ENCODE measurements at regions not wholly inside any gene's neighbourhood (a gene's known extent, or its start where the extent isn't known, plus 50 kb on each side); places are given as distances from the start of the nearest gene placed in this dataset.

GRCh38 chr9:23343226-23343625, 482.8 kb downstream of the ELAVL2 start:
- Mint-ChIP-seq H3K4me1 (no peaks in the 10 kb centered on the region), H3K9me3 (peaks cover 6% of the 10 kb centered on the region), H3K27me3 (ENCODE audit: low read depth) (no peaks in the 10 kb centered on the region), H3K36me3 (ENCODE audit: low read depth) (no peaks in the 10 kb centered on the region), H3K27ac (ENCODE audit: unreplicated experiment) (no peak overlapping the region), H3K4me3 (no peak overlapping the region)
- TF ChIP-seq CTCF (conservative IDR thresholded peaks at IDR 0.05): no peak
- DNase-seq (ENCODE audit: low read depth, low spot score): no peak

GRCh38 chr9:23361096-23361495, 464.9 kb downstream of the ELAVL2 start:
- no peak for DNase-seq (ENCODE audit: low read depth, low spot score)
- Mint-ChIP-seq H3K27ac (ENCODE audit: unreplicated experiment) (no peak overlapping the region), H3K36me3 (ENCODE audit: low read depth) (peaks cover 10% of the 10 kb centered on the region), H3K4me3 (no peak overlapping the region), H3K9me3 (peaks cover 20% of the 10 kb centered on the region), H3K27me3 (ENCODE audit: low read depth) (no peaks in the 10 kb centered on the region), H3K4me1 (no peaks in the 10 kb centered on the region)
- no peak for TF ChIP-seq CTCF (conservative IDR thresholded peaks at IDR 0.05)

GRCh38 chr9:23372703-23373102, 453.3 kb downstream of the ELAVL2 start:
- no peaks in the 10 kb centered on the region for H3K27me3 Mint-ChIP-seq (ENCODE audit: low read depth)
- H3K9me3 Mint-ChIP-seq: no peaks in the 10 kb centered on the region

GRCh38 chr9:23375511-23375910, 450.5 kb downstream of the ELAVL2 start:
- Mint-ChIP-seq H3K36me3 (ENCODE audit: low read depth) (no peaks in the 10 kb centered on the region), H3K27ac (ENCODE audit: unreplicated experiment) (no peak overlapping the region), H3K4me3 (no peak overlapping the region), H3K9me3 (no peaks in the 10 kb centered on the region), H3K27me3 (ENCODE audit: low read depth) (no peaks in the 10 kb centered on the region), H3K4me1 (no peaks in the 10 kb centered on the region)
- DNase-seq (ENCODE audit: low read depth, low spot score): no peak
- no peak for TF ChIP-seq CTCF (conservative IDR thresholded peaks at IDR 0.05)

More at GRCh38 chr9:23372703-23373102, 453.3 kb downstream of the ELAVL2 start:
- H3K4me3 Mint-ChIP-seq: no peak overlapping the region
- no peak for TF ChIP-seq CTCF (conservative IDR thresholded peaks at IDR 0.05)
- no peaks in the 10 kb centered on the region for H3K36me3 Mint-ChIP-seq (ENCODE audit: low read depth)
- H3K27ac Mint-ChIP-seq (ENCODE audit: unreplicated experiment): no peak overlapping the region
- no peaks in the 10 kb centered on the region for H3K4me1 Mint-ChIP-seq
- no peak for DNase-seq (ENCODE audit: low read depth, low spot score)

GRCh38 chr9:23379842-23380241, 446.2 kb downstream of the ELAVL2 start:
- Mint-ChIP-seq H3K4me1 (no peaks in the 10 kb centered on the region), H3K27ac (ENCODE audit: unreplicated experiment) (no peak overlapping the region), H3K4me3 (no peak overlapping the region), H3K36me3 (ENCODE audit: low read depth) (no peaks in the 10 kb centered on the region), H3K9me3 (peaks cover 7% of the 10 kb centered on the region), H3K27me3 (ENCODE audit: low read depth) (no peaks in the 10 kb centered on the region)
- no peak for DNase-seq (ENCODE audit: low read depth, low spot score)
- no peak for TF ChIP-seq CTCF (conservative IDR thresholded peaks at IDR 0.05)

GRCh38 chr9:23380821-23381220, 445.2 kb downstream of the ELAVL2 start:
- H3K36me3 Mint-ChIP-seq (ENCODE audit: low read depth): no peaks in the 10 kb centered on the region
- H3K9me3 Mint-ChIP-seq: peaks cover 7% of the 10 kb centered on the region
- TF ChIP-seq CTCF (conservative IDR thresholded peaks at IDR 0.05): no peak
- H3K27me3 Mint-ChIP-seq (ENCODE audit: low read depth): no peaks in the 10 kb centered on the region
- DNase-seq (ENCODE audit: low read depth, low spot score): no peak
- no peak overlapping the region for H3K4me3 Mint-ChIP-seq
- no peak overlapping the region for H3K27ac Mint-ChIP-seq (ENCODE audit: unreplicated experiment)
- no peaks in the 10 kb centered on the region for H3K4me1 Mint-ChIP-seq
